PC-3 (cell line): ENCODE measurements at regions not wholly inside any gene's neighbourhood (a gene's known extent, or its start where the extent isn't known, plus 50 kb on each side); places are given as distances from the start of the nearest gene placed in this dataset.

ENCODE experiments used
- ATAC-seq: fragments of 200-7000 bp; cut with Tn5 transposase; 2 replicates; pipeline ENCODE4 v1.9.1; 2020; ENCODE audit warnings: mild to moderate bottlenecking, moderate library complexity
- BruUV-seq: library from RNA; stranded (reverse); fragments of 400-500 nt; replicated peaks from 2 replicates; lab custom pipeline; 2021; lab: Mats Ljungman, UMichigan
- CTCF ChIA-PET: fragments of 300-600 bp; sonication (Branson Sonifier 250); formaldehyde crosslinking; loops from one replicate; lab custom pipeline; 2022; ENCODE audit warnings: antibody characterized with exemption; lab: Charles Lee
- POLR2A ChIA-PET: fragments of 300-600 bp; sonication (Branson Sonifier 250); formaldehyde crosslinking; loops from one replicate; lab custom pipeline; 2022; ENCODE audit warnings: antibody characterized with exemption; ENCODE audit not compliant: unreplicated experiment; lab: Charles Lee
- DNase-seq: peaks from one replicate; pipeline ENCODE4 v3.0.0-alpha.2; 2015
- H2AFZ ChIP-seq: fragments of 300-600 bp; sonication (generic); 2 replicates; pipeline ENCODE4 v1.6.0; 2016; ENCODE audit warnings: antibody characterized with exemption, low read length
- H3F3A ChIP-seq: fragments of 300-600 bp; sonication (generic); one replicate; pipeline ENCODE4 v1.6.0; 2017; ENCODE audit warnings: antibody characterized with exemption, low read length, control low read depth, mild to moderate bottlenecking; ENCODE audit not compliant: unreplicated experiment
- H3K27ac ChIP-seq: fragments of 300-600 bp; sonication (generic); 2 replicates; pipeline ENCODE4 v1.5.1; 2016; ENCODE audit warnings: mild to moderate bottlenecking, low read length
- H3K27me3 ChIP-seq: fragments of 300-600 bp; sonication (generic); 2 replicates; pipeline ENCODE4 v1.6.1; 2016; ENCODE audit warnings: low read length, mixed read lengths
- H3K36me3 ChIP-seq: fragments of 300-600 bp; sonication (generic); 2 replicates; pipeline ENCODE4 v1.6.1; 2016; ENCODE audit warnings: low read depth, mixed run types, low read length, mixed read lengths
- H3K4me1 ChIP-seq: fragments of 300-600 bp; sonication (generic); 2 replicates; pipeline ENCODE4 v1.5.1; 2016; ENCODE audit warnings: low read length; ENCODE audit not compliant: insufficient read depth
- H3K4me2 ChIP-seq: fragments of 300-600 bp; sonication (generic); 2 replicates; pipeline ENCODE4 v1.6.0; 2016; ENCODE audit warnings: low read length
- H3K4me3 ChIP-seq: fragments of 300-600 bp; sonication (generic); 2 replicates; pipeline ENCODE4 v1.5.1; 2016; ENCODE audit warnings: mild to moderate bottlenecking, low read length, mixed read lengths
- H3K79me2 ChIP-seq: fragments of 300-600 bp; sonication (generic); 2 replicates; pipeline ENCODE4 v1.6.1; 2017; ENCODE audit warnings: low read length, mixed read lengths
- H3K9ac ChIP-seq: fragments of 300-600 bp; sonication (generic); 2 replicates; pipeline ENCODE4 v1.6.0; 2016; ENCODE audit warnings: mild to moderate bottlenecking, low read length
- H3K9me2 ChIP-seq: fragments of 300-600 bp; sonication (generic); replicated peaks from 2 replicates; pipeline ENCODE4 v1.6.1; 2016; ENCODE audit warnings: mixed run types, low read length, mixed read lengths
- H3K9me3 ChIP-seq: fragments of 300-600 bp; sonication (generic); 2 replicates; pipeline ENCODE4 v1.6.1; 2016; ENCODE audit warnings: low read length, mixed read lengths
- H4K20me1 ChIP-seq: fragments of 300-600 bp; sonication (generic); 2 replicates; pipeline ENCODE4 v1.6.1; 2016; ENCODE audit warnings: low read length, mixed read lengths
- EZH2 ChIP-seq: fragments of 300-600 bp; sonication (generic); IDR thresholded peaks from one replicate; pipeline ENCODE4 v1.6.1; 2017; ENCODE audit warnings: antibody characterized with exemption, mild to moderate bottlenecking, low read length; ENCODE audit not compliant: unreplicated experiment
- EZH2phosphoT487 ChIP-seq: fragments of 300-600 bp; sonication (generic); IDR thresholded peaks from 2 replicates; pipeline ENCODE4 v1.6.1; 2018; ENCODE audit warnings: mild to moderate bottlenecking, antibody characterized with exemption, low read length, borderline replicate concordance
- intact Hi-C: fragments of 100-400 bp; cut with micrococcal nuclease; formaldehyde crosslinking; loops from 2 replicates; pipeline ENCODE4 v1.9.0; 2023
- TF ChIP-seq, protein P1 (sequence below): fragments of 300-600 bp; sonication (generic); conservative IDR thresholded peaks from 2 replicates; pipeline ENCODE4 v1.5.1; 2017; ENCODE audit warnings: antibody characterized with exemption, low read depth, mild to moderate bottlenecking, low read length

DNA sequence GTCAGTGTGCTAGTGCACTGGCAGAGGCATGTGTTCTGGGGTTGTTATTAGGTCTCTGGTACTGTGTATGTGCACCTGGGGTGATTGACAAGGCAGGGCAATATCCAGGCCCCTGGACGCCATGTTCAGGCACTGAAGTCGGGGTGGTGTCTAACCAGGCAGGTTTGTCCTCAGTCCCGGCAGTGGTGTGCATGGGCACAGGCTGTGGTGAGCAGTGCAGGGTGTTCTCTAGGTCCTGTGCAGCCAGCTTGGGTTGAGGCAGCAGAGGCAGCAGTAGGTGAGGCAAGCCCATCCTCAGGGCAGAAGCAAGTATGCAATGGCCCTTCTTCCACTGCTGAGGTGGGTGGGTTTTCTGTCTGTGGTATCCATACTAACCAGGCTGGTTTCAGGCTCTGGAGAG is 252.3 kb upstream of the LRRC7 start:
- no peak for ATAC-seq
- no peaks in the 10 kb centered on the region for H3K4me1 ChIP-seq
- intact Hi-C loops: no loop called here
- H3F3A ChIP-seq: no peaks in the 10 kb centered on the region
- H4K20me1 ChIP-seq: no peaks in the 10 kb centered on the region
- 0 out of 2 replicates have a peak, but pooled peaks cover 5% of the 10 kb centered on the region for H3K27me3 ChIP-seq
- no peaks in the 10 kb centered on the region for H3K79me2 ChIP-seq
- H3K9ac ChIP-seq: no peak overlapping the region
- H3K4me3 ChIP-seq: no peak overlapping the region
- no peaks in the 10 kb centered on the region for H3K9me2 ChIP-seq
- BruUV-seq: no TSS peak
- H3K36me3 ChIP-seq: no peaks in the 10 kb centered on the region
- no peak overlapping the region for H2AFZ ChIP-seq
- no peak for TF ChIP-seq EZH2
- TF ChIP-seq, protein P1, sequence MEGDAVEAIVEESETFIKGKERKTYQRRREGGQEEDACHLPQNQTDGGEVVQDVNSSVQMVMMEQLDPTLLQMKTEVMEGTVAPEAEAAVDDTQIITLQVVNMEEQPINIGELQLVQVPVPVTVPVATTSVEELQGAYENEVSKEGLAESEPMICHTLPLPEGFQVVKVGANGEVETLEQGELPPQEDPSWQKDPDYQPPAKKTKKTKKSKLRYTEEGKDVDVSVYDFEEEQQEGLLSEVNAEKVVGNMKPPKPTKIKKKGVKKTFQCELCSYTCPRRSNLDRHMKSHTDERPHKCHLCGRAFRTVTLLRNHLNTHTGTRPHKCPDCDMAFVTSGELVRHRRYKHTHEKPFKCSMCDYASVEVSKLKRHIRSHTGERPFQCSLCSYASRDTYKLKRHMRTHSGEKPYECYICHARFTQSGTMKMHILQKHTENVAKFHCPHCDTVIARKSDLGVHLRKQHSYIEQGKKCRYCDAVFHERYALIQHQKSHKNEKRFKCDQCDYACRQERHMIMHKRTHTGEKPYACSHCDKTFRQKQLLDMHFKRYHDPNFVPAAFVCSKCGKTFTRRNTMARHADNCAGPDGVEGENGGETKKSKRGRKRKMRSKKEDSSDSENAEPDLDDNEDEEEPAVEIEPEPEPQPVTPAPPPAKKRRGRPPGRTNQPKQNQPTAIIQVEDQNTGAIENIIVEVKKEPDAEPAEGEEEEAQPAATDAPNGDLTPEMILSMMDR: no peak
- TF ChIP-seq EZH2phosphoT487: no peak
- CTCF ChIA-PET: no interaction called here
- no peak for DNase-seq
- no peaks in the 10 kb centered on the region for H3K9me3 ChIP-seq
- POLR2A ChIA-PET: no interaction called here
- H3K27ac ChIP-seq: no peak overlapping the region
- H3K4me2 ChIP-seq: no peak overlapping the region

DNA sequence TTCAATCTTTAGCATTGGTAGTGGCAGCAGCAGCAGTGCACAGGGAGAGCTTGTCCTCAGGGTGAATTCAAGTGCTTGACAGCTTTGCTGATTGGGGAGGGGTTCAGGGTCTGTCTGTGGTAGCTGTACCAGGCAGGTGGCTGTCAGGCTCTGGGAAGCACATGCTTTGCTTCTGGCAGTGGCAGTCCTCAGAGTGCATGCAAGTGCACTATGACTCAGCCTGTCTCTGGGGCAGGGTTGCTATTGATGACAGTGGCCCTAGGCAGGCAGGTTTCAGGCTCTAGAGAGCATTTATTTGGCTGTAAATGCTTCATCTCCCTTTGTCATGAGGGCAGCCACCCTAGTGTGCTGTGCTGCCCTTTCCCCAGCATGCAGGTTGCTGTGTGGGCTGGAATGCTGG is 251.9 kb upstream of the LRRC7 start:
- Histone ChIP-seq H3K4me1 (no peaks in the 10 kb centered on the region), H3K79me2 (no peaks in the 10 kb centered on the region), H3K36me3 (no peaks in the 10 kb centered on the region), H3K9me2 (no peaks in the 10 kb centered on the region), H3K27ac (no peak overlapping the region), H3K4me3 (no peak overlapping the region), H3F3A (no peaks in the 10 kb centered on the region), H2AFZ (no peak overlapping the region), H3K27me3 (0 out of 2 replicates have a peak, but pooled peaks cover 5% of the 10 kb centered on the region), H3K4me2 (no peak overlapping the region), H3K9ac (no peak overlapping the region), H4K20me1 (no peaks in the 10 kb centered on the region), H3K9me3 (no peaks in the 10 kb centered on the region)
- TF ChIP-seq EZH2phosphoT487 (no peak), EZH2 (no peak)
- TF ChIP-seq, protein P1: no peak
- intact Hi-C loops: no loop called here
- ATAC-seq (no peak), DNase-seq (no peak)
- BruUV-seq: no TSS peak
- ChIA-PET CTCF (no interaction called here), POLR2A (no interaction called here)

DNA sequence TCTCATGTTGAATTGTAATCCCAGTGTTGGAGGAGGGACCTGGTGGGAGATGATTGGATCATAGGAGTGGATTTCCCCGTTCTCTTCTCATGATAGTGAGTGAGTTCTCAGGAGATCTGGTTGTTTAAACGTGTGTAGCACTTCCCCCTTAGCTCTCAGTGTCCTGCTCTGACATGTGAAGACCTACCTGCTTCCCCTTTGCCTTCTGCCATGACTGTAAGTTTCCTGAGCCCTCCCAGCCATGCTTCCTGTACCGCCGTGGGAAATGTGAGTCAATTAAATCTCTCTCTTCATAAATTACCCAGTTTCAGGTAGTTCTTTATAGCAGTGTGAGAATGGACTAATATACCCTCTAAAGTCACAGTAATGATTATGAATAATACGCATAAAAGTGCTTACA is 248.4 kb upstream of the LRRC7 start:
- DNase-seq: no peak
- POLR2A ChIA-PET: no interaction called here
- no peak overlapping the region for H3K27ac ChIP-seq
- H3K9me3 ChIP-seq: no peaks in the 10 kb centered on the region
- intact Hi-C loops: no loop called here
- 0 out of 2 replicates have a peak, but pooled peaks cover 5% of the 10 kb centered on the region for H3K27me3 ChIP-seq
- no peaks in the 10 kb centered on the region for H3K36me3 ChIP-seq
- TF ChIP-seq, protein P1: no peak
- no peak for TF ChIP-seq EZH2phosphoT487
- no peaks in the 10 kb centered on the region for H3K9me2 ChIP-seq
- no TSS peak for BruUV-seq
- H2AFZ ChIP-seq: no peak overlapping the region
- H4K20me1 ChIP-seq: no peaks in the 10 kb centered on the region
- no peaks in the 10 kb centered on the region for H3K4me1 ChIP-seq
- no peak overlapping the region for H3K4me2 ChIP-seq
- ATAC-seq: no peak
- no peak overlapping the region for H3K9ac ChIP-seq
- no peak overlapping the region for H3K4me3 ChIP-seq
- CTCF ChIA-PET: no interaction called here
- H3F3A ChIP-seq: no peaks in the 10 kb centered on the region
- no peaks in the 10 kb centered on the region for H3K79me2 ChIP-seq
